GM18873 (cell line): ENCODE measurements at regions not wholly inside any gene's neighbourhood (a gene's known extent, or its start where the extent isn't known, plus 50 kb on each side); places are given as distances from the start of the nearest gene placed in this dataset.
"Not testable (repeated sequence)": the region's sequence is repeated elsewhere in the genome, so short reads cannot be mapped to it uniquely, and the experiment has no call there.

Experiments used
- ATAC-seq: cut with Tn5 transposase; IDR thresholded peaks from one replicate; pipeline ENCODE4 v1.9.1; 2021; ENCODE audit warnings: mild to moderate bottlenecking, moderate library complexity, moderate number of reproducible peaks; ENCODE audit not compliant: unreplicated experiment, low FRiP score

- no peak for ATAC-seq
Observed at GRCh38 chr12:131366261-131366871, 344.5 kb upstream of the SFSWAP start.

GRCh38 chr12:131367067-131367982 lies 343.6 kb upstream of the SFSWAP start:
- not testable (repeated sequence) for ATAC-seq

DNA sequence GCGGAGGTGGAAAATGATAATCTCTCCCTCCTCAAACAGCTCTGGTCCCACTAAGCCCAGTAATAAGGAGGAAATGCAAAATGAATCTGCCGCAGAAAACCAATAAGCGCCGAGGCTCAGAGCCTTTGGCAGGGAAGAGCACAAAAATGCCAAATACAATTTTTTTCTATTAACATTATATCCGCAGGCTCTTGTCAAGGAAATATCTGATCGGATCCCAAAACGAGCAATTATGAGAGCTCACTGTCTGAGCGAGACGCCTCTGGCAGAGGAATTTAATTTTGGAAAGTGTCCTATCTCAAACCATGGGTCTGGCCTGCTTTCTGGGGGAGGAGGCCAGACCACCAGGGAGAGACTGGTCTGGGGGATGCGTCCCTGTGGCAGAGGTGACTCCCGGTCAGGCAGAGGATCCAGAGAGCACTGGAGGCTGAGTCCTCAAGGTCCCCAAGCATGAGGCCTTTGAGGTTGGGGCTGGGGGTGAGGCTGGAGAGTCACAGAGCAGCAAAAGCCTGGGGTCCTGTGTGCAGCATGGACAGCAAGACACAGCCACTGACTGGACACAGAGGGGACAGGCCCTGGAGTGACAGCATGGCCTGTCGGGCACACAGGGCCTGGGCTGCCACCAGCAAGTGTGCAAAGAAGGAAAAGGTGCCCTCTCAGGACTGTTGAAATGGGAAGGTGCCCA lies 342.8 kb upstream of the SFSWAP start:
- no peak for ATAC-seq

GRCh38 chr12:131368668-131369071 lies 342.2 kb upstream of the SFSWAP start:
- ATAC-seq: no peak

GRCh38 chr12:131369094-131369845 lies 341.6 kb upstream of the SFSWAP start:
- ATAC-seq: no peak

DNA sequence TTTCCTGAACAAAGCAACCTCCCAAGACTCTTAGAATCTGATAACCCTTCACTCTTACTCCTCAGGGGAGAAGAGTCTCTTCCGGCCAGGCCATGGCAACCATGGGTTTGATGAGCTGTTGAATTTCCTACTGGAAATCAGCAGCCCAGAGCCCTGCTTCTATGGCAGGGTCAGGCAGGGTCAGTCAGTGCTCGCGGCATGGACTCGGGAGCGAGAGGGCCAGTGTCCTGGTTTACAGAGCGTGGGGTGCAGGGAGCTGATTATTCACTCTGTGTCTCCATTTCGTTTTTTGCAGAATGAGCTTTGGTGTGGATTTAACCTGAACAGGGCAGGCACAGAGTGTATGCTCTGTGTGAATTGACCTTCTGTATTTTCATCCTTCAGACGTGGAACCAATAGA lies 340.6 kb upstream of the SFSWAP start:
- ATAC-seq: no peak

- ATAC-seq: no peak
Observed at GRCh38 chr12:131370791-131371347, 340.0 kb upstream of the SFSWAP start.

GRCh38 chr12:131371401-131372170 lies 339.3 kb upstream of the SFSWAP start:
- no peak for ATAC-seq

- no peak for ATAC-seq
Observed at GRCh38 chr12:131372171-131372475, 338.8 kb upstream of the SFSWAP start.

DNA sequence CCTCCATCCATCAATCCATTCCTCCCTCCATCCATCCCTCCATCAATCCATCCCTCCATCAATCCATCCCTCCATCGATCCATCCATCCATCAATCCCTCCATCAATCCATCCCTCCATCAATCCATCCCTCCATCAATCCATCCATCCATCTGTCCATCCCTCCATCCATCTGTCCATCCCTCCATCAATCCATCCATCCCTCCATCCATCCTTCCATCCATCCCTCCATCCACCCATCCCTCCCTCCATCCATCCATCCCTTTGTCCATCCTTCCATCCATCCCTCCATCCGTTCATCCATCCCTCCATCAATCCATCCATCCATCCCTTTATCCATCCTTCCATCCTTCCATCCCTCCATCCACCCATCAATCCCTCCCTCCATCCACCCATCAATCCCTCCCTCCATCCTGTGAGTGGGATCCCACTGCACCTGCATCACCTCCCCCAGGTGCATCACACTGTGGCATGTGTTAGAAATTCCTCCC lies 338.1 kb upstream of the SFSWAP start:
- no peak for ATAC-seq

DNA sequence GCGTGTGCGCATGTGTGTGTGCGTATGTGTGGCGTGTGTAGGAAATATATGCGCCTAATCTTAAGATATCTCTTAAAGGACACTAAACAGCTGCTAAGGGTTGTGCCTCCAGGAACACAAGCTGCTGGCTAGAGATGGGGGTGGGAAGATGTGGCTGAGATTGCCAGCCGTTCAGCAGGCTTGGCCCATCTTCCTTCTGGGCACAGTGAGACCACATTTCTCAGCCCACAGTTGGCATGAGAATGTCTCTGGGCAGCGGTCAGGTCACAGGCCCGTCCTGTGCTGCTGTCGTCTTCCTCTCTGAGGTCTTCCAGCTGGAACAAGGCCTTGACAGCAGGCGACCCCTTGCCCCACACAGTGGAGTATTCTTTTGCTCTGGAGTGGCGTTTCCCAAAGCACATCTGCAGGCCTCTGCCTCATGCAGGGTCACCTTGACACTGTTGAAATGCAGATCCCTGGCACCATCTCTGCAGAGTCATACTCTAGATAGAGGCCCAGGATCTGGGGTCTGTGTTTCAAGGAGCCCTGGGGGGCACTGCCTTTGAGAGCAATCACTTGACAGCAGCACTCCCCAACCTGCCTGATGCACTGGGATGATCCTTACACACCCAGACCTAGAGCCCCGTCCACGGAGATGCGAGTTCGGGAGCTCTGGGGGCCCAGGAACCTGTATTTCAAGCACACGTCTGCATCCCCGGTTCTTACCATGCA lies 335.5 kb upstream of the SFSWAP start:
- ATAC-seq: no peak

DNA sequence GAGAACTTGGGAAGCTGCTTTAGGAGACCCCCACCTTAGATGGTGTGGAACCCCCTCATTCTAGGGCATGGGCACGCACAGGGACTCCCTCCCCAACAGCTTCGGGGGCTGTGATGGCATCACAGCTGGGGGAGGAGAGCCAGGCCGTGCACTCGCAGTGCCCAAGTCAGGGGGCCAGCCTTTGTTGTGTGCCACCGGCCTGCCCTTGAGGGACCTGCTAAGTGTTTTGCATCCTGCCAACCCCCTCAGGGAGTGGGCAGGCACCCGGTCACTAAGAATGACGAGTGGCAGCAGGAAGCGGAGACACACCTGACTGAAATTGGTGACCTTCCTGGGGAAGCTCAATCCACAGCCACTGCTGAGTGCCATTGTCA lies 334.9 kb upstream of the SFSWAP start:
- ATAC-seq: no peak

GRCh38 chr12:131378176-131378842 lies 332.6 kb upstream of the SFSWAP start:
- ATAC-seq: no peak

DNA sequence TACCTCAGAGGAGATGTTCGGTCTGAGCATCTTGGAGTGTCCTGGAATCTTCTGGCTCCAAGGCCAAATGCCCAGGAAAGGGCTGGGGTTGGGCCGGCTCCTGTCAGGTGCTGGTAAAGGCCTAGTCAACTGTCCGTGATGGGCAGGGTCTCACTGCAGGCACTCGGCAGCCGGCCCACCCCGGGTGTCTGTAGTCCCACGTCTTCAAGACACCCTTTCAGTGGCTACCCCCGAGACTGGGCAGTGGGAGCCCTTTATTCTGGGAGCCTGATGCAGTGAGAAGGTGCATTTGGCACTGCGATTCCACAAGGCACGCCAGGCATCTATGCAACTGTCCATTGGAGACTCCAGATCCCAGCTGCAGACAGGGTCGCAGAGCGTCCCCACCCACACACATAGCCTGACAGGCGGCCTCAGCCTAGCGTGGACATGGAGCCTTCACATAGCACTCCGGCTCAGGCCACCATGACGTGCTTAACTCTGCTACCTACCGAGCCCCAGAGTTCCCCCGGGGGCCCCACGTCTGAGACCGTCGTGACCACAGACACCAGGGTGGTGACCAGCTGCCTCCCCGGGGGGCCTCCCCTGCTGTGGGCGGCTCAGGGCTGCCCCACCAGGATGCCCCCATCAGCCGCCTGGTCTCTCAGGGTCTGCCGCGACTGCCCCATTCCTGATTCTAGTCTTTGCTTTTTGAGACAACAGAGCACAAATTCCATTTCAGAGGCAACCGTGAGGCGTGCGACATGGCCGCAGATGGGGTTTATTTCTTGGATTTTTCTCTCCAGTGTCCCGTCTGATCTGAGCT lies 331.8 kb upstream of the SFSWAP start:
- ATAC-seq: no peak

DNA sequence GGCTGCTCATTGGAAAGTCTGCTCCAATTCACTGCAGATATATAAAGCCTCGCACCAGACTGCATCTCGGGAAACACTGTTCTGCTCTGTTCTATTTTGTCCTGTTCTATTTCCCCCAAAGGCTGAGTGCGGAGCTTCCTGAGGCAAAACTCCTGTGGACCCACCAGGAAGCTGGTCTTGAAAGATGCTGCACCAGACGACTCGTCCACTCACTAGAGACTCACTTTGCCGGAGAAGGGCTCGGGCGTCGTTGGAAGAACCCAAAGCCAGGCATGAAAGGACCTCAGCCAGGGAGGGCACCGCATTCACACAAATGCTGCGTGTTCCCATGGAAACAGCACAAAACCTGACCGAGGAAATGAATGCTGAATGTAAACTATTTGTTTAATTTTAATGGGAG lies 331.2 kb upstream of the SFSWAP start:
- ATAC-seq: no peak

DNA sequence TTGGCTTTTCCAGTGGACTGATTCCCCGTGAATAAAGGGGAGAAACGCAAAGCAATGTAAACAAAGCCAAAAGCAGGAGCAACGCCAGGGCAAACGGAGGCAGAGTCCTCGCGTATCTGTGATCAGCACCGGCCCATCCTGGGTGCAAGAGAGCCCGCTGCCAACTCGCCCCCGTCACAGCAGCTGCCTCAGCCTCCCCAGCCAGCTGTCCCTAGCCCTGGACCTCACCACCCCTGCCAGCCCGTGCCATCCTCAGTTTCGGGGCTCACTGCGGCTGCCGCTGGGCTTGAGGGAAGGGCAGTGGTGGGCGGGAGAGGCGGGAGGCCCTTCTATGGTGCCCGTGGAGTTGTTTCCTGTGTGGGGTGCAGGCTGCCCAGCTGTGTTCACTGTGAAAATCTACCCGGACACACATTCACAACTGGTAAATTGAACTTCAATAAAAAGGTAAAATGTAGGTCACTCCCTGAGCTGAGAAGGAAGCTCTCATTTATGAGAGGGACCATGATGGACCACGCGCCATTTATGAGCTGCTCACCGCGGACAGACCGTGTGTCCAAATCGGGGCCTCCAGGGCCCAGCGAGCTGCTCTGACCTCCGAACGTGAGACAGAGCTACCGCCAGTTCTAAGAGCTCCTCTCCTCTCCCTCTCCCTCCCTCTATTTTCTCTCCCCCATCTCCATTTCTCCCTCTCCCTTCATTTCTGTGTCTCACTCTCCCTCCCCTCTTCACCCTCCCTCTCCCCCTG lies 330.5 kb upstream of the SFSWAP start:
- no peak for ATAC-seq
